ENCODE measurements at regions not wholly inside any gene's neighbourhood (a gene's known extent, or its start where the extent isn't known, plus 50 kb on each side); places are given as distances from the start of the nearest gene placed in this dataset.

DNA sequence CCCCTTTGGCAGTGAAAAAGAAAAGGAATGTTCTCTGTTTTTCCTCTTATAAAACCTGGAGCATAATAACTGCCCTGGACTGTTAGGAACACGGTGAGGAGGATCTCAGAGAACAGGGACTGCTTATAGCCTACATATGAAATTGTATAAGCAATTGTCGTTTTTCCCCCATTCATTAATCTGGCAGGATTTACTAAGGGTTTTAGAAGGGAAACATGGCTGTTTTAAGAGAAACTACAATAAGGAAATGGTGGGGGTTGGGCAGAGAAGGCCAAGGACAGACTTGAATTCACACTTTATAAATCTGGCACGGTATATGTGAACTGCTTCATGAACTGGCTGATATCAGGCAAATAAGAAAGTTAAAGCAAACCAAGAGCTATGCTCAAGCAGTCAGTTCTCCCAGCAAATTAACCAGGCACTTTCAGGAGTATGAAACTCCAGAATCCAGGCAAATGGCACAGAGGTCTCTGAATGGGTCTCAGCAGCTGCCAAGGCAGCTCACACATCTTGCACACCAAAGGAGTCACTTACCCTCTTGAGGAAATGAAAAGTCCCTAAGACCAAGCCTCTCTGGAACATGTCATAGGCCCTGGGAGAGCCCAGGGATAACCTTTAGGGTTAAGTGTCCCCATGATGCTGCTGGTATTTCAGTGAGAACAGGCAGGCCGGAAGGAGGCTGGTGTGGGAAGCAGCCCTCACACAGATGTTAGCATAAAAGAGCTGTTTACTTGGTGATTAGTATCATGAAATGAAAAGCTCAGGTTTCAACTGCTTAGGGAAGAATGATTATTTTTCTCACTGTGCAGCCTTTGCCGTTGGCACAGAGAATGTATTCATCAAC, 260.5 kb upstream of the MARCKS start:
- TF ChIP-seq, protein P1, sequence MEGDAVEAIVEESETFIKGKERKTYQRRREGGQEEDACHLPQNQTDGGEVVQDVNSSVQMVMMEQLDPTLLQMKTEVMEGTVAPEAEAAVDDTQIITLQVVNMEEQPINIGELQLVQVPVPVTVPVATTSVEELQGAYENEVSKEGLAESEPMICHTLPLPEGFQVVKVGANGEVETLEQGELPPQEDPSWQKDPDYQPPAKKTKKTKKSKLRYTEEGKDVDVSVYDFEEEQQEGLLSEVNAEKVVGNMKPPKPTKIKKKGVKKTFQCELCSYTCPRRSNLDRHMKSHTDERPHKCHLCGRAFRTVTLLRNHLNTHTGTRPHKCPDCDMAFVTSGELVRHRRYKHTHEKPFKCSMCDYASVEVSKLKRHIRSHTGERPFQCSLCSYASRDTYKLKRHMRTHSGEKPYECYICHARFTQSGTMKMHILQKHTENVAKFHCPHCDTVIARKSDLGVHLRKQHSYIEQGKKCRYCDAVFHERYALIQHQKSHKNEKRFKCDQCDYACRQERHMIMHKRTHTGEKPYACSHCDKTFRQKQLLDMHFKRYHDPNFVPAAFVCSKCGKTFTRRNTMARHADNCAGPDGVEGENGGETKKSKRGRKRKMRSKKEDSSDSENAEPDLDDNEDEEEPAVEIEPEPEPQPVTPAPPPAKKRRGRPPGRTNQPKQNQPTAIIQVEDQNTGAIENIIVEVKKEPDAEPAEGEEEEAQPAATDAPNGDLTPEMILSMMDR (IDR thresholded peaks at IDR 0.05; ENCODE audit: low read length): no peak
- TF ChIP-seq EZH2 (IDR thresholded peaks at IDR 0.05; ENCODE audit: borderline replicate concordance, low read length): no peak
